ENCODE measurements at regions not wholly inside any gene's neighbourhood (a gene's known extent, or its start where the extent isn't known, plus 50 kb on each side); places are given as distances from the start of the nearest gene placed in this dataset.

GRCh38 chr12:17411662-17412061 lies 678.3 kb downstream of the RERGL start:
- TF ChIP-seq CTCF (conservative IDR thresholded peaks at IDR 0.05) = no peak
- H3K27ac ChIP-seq = no peak overlapping the region

GRCh38 chr12:17388679-17389078 lies 701.3 kb downstream of the RERGL start:
- TF ChIP-seq CTCF (conservative IDR thresholded peaks at IDR 0.05) = no peak
- H3K27ac ChIP-seq = no peak overlapping the region

GRCh38 chr12:17383321-17383720 lies 706.7 kb downstream of the RERGL start:
- H3K27ac ChIP-seq = no peak overlapping the region
- TF ChIP-seq CTCF (conservative IDR thresholded peaks at IDR 0.05) = no peak

GRCh38 chr12:17381211-17381610 lies 708.8 kb downstream of the RERGL start:
- TF ChIP-seq CTCF (conservative IDR thresholded peaks at IDR 0.05) = no peak
- no peak overlapping the region for H3K27ac ChIP-seq

- TF ChIP-seq CTCF (conservative IDR thresholded peaks at IDR 0.05) = no peak
- H3K27ac ChIP-seq = no peak overlapping the region
These were observed 717.5 kb downstream of the RERGL start for GRCh38 chr12:17372508-17372907.

- no peak for TF ChIP-seq CTCF (conservative IDR thresholded peaks at IDR 0.05)
- H3K27ac ChIP-seq = no peak overlapping the region
These were observed 718.3 kb downstream of the RERGL start for GRCh38 chr12:17371491-17372215.

GRCh38 chr12:17370621-17371020 lies 719.4 kb downstream of the RERGL start:
- no peak for TF ChIP-seq CTCF (conservative IDR thresholded peaks at IDR 0.05)
- H3K27ac ChIP-seq = no peak overlapping the region

Data from VCaP (cell line).